ENCODE measurements at regions not wholly inside any gene's neighbourhood (a gene's known extent, or its start where the extent isn't known, plus 50 kb on each side); places are given as distances from the start of the nearest gene placed in this dataset.

- TF ChIP-seq CTCF (conservative IDR thresholded peaks at IDR 0.05; ENCODE audit: low read depth, low read length): no peak
- no peak for TF ChIP-seq EZH2 (IDR thresholded peaks at IDR 0.05; ENCODE audit: low read length, unreplicated experiment)
- no peak for TF ChIP-seq EZH2phosphoT487 (IDR thresholded peaks at IDR 0.05; ENCODE audit: borderline replicate concordance, low read length)
Measured at GRCh38 chr2:15009681-15010080, 377.2 kb downstream of the LRATD1 start.

Measured in PC-3 (cell line).